K562 (cell line): ENCODE measurements at regions not wholly inside any gene's neighbourhood (a gene's known extent, or its start where the extent isn't known, plus 50 kb on each side); places are given as distances from the start of the nearest gene placed in this dataset.

Experiments
- ATAC-seq: fragments of 200-7000 bp; cut with Tn5 transposase; 3 replicates; pipeline ENCODE4 v1.9.1; 2020; ENCODE audit warnings: moderate library complexity
- BruUV-seq: library from RNA; stranded (reverse); fragments of 400-500 nt; replicated peaks from 2 replicates; lab custom pipeline; 2021; lab: Mats Ljungman, UMichigan
- CTCF ChIA-PET: fragments of 300-600 bp; formaldehyde crosslinking; extraction: SDS; loops from one replicate; lab custom pipeline; 2021; ENCODE audit warnings: low intra/inter-chr PET ratio; lab: Yijun Ruan, JAX
- POLR2A ChIA-PET: fragments of 300-600, 350-650 bp; sonication (Branson Sonifier 250); formaldehyde crosslinking; extraction: SDS; loops from one replicate; lab custom pipeline; 2021; ENCODE audit warnings: antibody characterized with exemption, inconsistent platforms; lab: Yijun Ruan, JAX
- DNase-seq, 4 experiments: peaks; one replicate each; pipeline versions ENCODE4 v3.0.0 to v3.0.0-alpha.2; 2011 to 2018; ENCODE audit warnings: low spot score in 3 of 4, mixed read lengths in 3 of 4; ENCODE audit errors: extremely low read depth in 1 of 4
- FAIRE-seq: peaks from 2 replicates; lab custom pipeline; 2011; peaks lifted over from hg19 to GRCh38; lab: Jason Lieb, UNC
- H2AFZ ChIP-seq: 2 replicates; pipeline ENCODE4 v1.6.0; 2011; ENCODE audit warnings: low read depth, low read length, control low read depth, inconsistent platforms
- H3K27ac ChIP-seq: fragments of 200-600 bp; 3 replicates; pipeline ENCODE4 v1.8.0; 2011; ENCODE audit warnings: low read depth, mild to moderate bottlenecking, control low read depth, inconsistent platforms, low read length, moderate library complexity, mixed read lengths; ENCODE audit errors: extremely low read depth
- H3K27me3 ChIP-seq, 2 experiments: fragments of 300-600 bp in 1 of 2; 2 replicates in 1 of 2; 3 replicates in 1 of 2; pipeline versions ENCODE4 v1.6.0 to v1.8.0; 2011; ENCODE audit warnings: inconsistent platforms in 2 of 2, low read length in 2 of 2, mild to moderate bottlenecking in 1 of 2, mixed read lengths in 1 of 2, moderate library complexity in 1 of 2; ENCODE audit not compliant: control insufficient read depth in 2 of 2, insufficient read depth in 2 of 2
- H3K36me3 ChIP-seq: fragments of 300-600 bp; 3 replicates; pipeline ENCODE4 v1.8.0; 2011; ENCODE audit warnings: mild to moderate bottlenecking, low read length, inconsistent platforms; ENCODE audit not compliant: control insufficient read depth, insufficient read depth
- H3K4me1 ChIP-seq, 2 experiments: fragments of 200-600 bp in 1 of 2; replicated peaks in 1 of 2; 2 replicates in 1 of 2; 3 replicates in 1 of 2; pipeline versions ENCODE4 v1.5.1 to v1.8.0; 2011; ENCODE audit warnings: inconsistent platforms in 2 of 2, low read length in 2 of 2, mild to moderate bottlenecking in 1 of 2, mixed read lengths in 1 of 2, moderate library complexity in 1 of 2; ENCODE audit not compliant: control insufficient read depth in 2 of 2, insufficient read depth in 2 of 2
- H3K4me2 ChIP-seq: 2 replicates; pipeline ENCODE4 v1.6.1; 2011; ENCODE audit warnings: low read length, control low read depth, inconsistent platforms, mixed read lengths; ENCODE audit not compliant: insufficient read depth
- H3K4me3 ChIP-seq: fragments of 200-600 bp; sonication (generic), shearing (Covaris generic); 2 replicates; pipeline ENCODE4 v1.5.1; 2016; ENCODE audit warnings: control low read depth, inconsistent platforms
- H3K79me2 ChIP-seq: fragments of 200-600 bp; 3 replicates; pipeline ENCODE4 v1.8.0; 2011; ENCODE audit warnings: low read length, inconsistent platforms; ENCODE audit not compliant: control insufficient read depth, insufficient read depth
- H3K9ac ChIP-seq, 2 experiments: 2 replicates each; pipeline versions ENCODE4 v1.6.0 to v1.6.1; 2011; ENCODE audit warnings: low read depth in 2 of 2, low read length in 2 of 2, control low read depth in 1 of 2, inconsistent platforms in 1 of 2, mild to moderate bottlenecking in 1 of 2, mixed read lengths in 1 of 2; ENCODE audit not compliant: insufficient read depth in 1 of 2
- H3K9me1 ChIP-seq: one replicate; pipeline ENCODE4 v1.6.0; 2011; ENCODE audit warnings: inconsistent platforms, mild to moderate bottlenecking, low read length, moderate library complexity; ENCODE audit not compliant: control insufficient read depth, insufficient read depth
- H3K9me3 ChIP-seq: replicated peaks from 2 replicates; pipeline ENCODE4 v1.5.1; 2011; ENCODE audit warnings: low read depth, low read length, inconsistent platforms; ENCODE audit not compliant: control insufficient read depth, insufficient read depth
- H4K20me1 ChIP-seq: replicated peaks from 2 replicates; pipeline ENCODE4 v1.6.1; 2011; ENCODE audit warnings: low read length, inconsistent platforms, mixed read lengths; ENCODE audit not compliant: control insufficient read depth, insufficient read depth
- BHLHE40 ChIP-seq: IDR thresholded peaks from 2 replicates; pipeline ENCODE4 v1.6.1; 2011; ENCODE audit warnings: low read length, improper control_type of control experiment
- CREB3 ChIP-seq: fragments of 450-650 bp; conservative IDR thresholded peaks from 2 replicates; pipeline ENCODE4 v1.6.1; 2016; ENCODE audit warnings: missing genetic modification characterization, low read depth, mild to moderate bottlenecking, missing compliant biosample characterization, moderate library complexity
- E2F3 ChIP-seq: fragments of 250-450 bp; sonication (Bioruptor Pico); IDR thresholded peaks from 2 replicates; pipeline ENCODE4 v1.4.0; 2020; ENCODE audit warnings: mild to moderate bottlenecking
- GTF2A2 ChIP-seq: IDR thresholded peaks from 2 replicates; pipeline ENCODE4 v1.6.1; 2016; ENCODE audit warnings: mild to moderate bottlenecking, missing genetic modification characterization, missing compliant biosample characterization
- MCM5 ChIP-seq: fragments of 450-650 bp; IDR thresholded peaks from 2 replicates; pipeline ENCODE4 v1.6.1; 2016; ENCODE audit warnings: low read depth
- ZKSCAN1 ChIP-seq: fragments of 150-350 bp; IDR thresholded peaks from 2 replicates; pipeline ENCODE4 v1.6.1; 2016; ENCODE audit warnings: low read depth, low read length
- WGBS: fragments of 100-300 bp; shearing (Covaris generic); methylation state at CpG from one replicate; pipeline ENCODE4 v1.1.6; 2016; ENCODE audit warnings: low coverage, mixed read lengths; ENCODE audit not compliant: insufficient coverage; ENCODE audit errors: missing lambda C conversion rate; 5-methylcytosine and 5-hydroxymethylcytosine counted together
- in situ Hi-C: fragments of 300-500 bp; cut with MboI; formaldehyde crosslinking; loops from 4 replicates; pipeline ENCODE4 v1.15.0; 2018; ENCODE audit warnings: inconsistent platforms, mixed read lengths
- intact Hi-C: fragments of 100-400 bp; cut with micrococcal nuclease; formaldehyde crosslinking; loops from 2 replicates; pipeline ENCODE4 v1.14.2; 2022
- TF ChIP-seq, protein P1 (sequence below), 2 experiments: fragments of 450-650 bp in 1 of 2; sonication (generic) in 1 of 2; formaldehyde crosslinking in 1 of 2; IDR thresholded peaks; 2 replicates each; pipeline versions ENCODE4 v1.7.1 to v1.9.0; 2016 to 2022; ENCODE audit warnings: inconsistent platforms in 1 of 2, mild to moderate bottlenecking in 1 of 2, missing genetic modification reagents in 1 of 2
- TF ChIP-seq, protein P2 (sequence below): fragments of 250-450 bp; sonication (Bioruptor Pico); IDR thresholded peaks from 2 replicates; pipeline ENCODE4 v1.8.0; 2021; ENCODE audit warnings: moderate library complexity, mild to moderate bottlenecking, inconsistent platforms
- TF ChIP-seq, protein P3 (sequence below): fragments of 250-450 bp; sonication (Bioruptor Pico); IDR thresholded peaks from 2 replicates; pipeline ENCODE4 v1.6.1; 2021; ENCODE audit warnings: mild to moderate bottlenecking

DNA sequence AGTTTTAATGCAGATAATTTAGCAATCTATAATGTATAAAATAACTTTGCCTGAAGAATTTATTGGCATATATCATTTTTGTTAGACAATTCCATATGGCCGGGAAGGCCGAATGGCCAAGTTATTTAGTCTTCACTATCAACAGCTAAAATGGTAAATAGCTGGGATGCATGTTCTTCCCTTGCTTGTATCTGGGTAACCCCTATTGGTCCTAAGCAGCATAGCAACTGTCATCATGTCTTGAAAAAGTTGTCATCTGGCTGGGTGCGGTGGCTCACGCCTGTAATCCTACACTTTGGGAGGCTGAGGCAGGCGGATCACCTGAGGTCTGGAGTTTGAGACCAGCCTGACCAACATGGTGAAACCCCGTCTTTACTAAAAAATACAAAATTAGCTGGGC lies 340.0 kb upstream of the DPYD start:
- FAIRE-seq, result no peak
- Histone ChIP-seq H3K4me1 (no peaks in the 10 kb centered on the region), H3K36me3 (no peaks in the 10 kb centered on the region), H3K79me2 (no peaks in the 10 kb centered on the region), H3K9me3 (0 out of 2 replicates have a peak, but pooled peaks cover 2% of the 10 kb centered on the region), H3K9ac (no peak overlapping the region), H3K27me3 (no peaks in the 10 kb centered on the region), H2AFZ (no peak overlapping the region), H3K9me1 (no peaks in the 10 kb centered on the region), H4K20me1 (no peaks in the 10 kb centered on the region), H3K4me3 (no peak overlapping the region), H3K4me2 (no peak overlapping the region), H3K27ac (no peak overlapping the region)
- ATAC-seq, result no peak
- intact Hi-C loops, result no loop called here
- no TSS peak for BruUV-seq
- WGBS, result 0% methylated on average over 6 of the region's 6 CpGs
- in situ Hi-C loops, result no loop called here
- ChIA-PET POLR2A (no interaction called here), CTCF (no interaction called here)
- DNase-seq, result no peak
- TF ChIP-seq CREB3 (no peak), ZKSCAN1 (no peak), MCM5 (no peak), E2F3 (CRISPR knock-in tag) (no peak), GTF2A2 (tag) (no peak), BHLHE40 (no peak)
- TF ChIP-seq, protein P1, sequence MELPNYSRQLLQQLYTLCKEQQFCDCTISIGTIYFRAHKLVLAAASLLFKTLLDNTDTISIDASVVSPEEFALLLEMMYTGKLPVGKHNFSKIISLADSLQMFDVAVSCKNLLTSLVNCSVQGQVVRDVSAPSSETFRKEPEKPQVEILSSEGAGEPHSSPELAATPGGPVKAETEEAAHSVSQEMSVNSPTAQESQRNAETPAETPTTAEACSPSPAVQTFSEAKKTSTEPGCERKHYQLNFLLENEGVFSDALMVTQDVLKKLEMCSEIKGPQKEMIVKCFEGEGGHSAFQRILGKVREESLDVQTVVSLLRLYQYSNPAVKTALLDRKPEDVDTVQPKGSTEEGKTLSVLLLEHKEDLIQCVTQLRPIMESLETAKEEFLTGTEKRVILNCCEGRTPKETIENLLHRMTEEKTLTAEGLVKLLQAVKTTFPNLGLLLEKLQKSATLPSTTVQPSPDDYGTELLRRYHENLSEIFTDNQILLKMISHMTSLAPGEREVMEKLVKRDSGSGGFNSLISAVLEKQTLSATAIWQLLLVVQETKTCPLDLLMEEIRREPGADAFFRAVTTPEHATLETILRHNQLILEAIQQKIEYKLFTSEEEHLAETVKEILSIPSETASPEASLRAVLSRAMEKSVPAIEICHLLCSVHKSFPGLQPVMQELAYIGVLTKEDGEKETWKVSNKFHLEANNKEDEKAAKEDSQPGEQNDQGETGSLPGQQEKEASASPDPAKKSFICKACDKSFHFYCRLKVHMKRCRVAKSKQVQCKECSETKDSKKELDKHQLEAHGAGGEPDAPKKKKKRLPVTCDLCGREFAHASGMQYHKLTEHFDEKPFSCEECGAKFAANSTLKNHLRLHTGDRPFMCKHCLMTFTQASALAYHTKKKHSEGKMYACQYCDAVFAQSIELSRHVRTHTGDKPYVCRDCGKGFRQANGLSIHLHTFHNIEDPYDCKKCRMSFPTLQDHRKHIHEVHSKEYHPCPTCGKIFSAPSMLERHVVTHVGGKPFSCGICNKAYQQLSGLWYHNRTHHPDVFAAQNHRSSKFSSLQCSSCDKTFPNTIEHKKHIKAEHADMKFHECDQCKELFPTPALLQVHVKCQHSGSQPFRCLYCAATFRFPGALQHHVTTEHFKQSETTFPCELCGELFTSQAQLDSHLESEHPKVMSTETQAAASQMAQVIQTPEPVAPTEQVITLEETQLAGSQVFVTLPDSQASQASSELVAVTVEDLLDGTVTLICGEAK (IDR thresholded peaks at IDR 0.05), result no peak
- TF ChIP-seq, protein P1 (CRISPR knock-in tag; IDR thresholded peaks at IDR 0.05), result no peak
- TF ChIP-seq, protein P2, sequence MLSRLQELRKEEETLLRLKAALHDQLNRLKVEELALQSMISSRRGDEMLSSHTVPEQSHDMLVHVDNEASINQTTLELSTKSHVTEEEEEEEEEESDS (CRISPR knock-in tag), result no peak
- TF ChIP-seq, protein P3, sequence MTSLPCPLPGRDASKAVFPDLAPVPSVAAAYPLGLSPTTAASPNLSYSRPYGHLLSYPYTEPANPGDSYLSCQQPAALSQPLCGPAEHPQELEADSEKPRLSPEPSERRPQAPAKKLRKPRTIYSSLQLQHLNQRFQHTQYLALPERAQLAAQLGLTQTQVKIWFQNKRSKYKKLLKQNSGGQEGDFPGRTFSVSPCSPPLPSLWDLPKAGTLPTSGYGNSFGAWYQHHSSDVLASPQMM (CRISPR knock-in tag), result no peak
